ENCODE measurements at regions not wholly inside any gene's neighbourhood (a gene's known extent, or its start where the extent isn't known, plus 50 kb on each side); places are given as distances from the start of the nearest gene placed in this dataset.

GRCh38 chr5:104757915-104758314, 1195.3 kb upstream of the NUDT12 start:
- no peak overlapping the region for H2BK120ac ChIP-seq (ENCODE audit: low read depth, low read length)
- H4K20me1 ChIP-seq (ENCODE audit: insufficient read depth, low read length) = no peaks in the 10 kb centered on the region
- no peaks in the 10 kb centered on the region for H3K27me3 ChIP-seq (ENCODE audit: control insufficient read depth, insufficient read depth, low read length)
- no peak overlapping the region for H2BK5ac ChIP-seq (ENCODE audit: low read depth, low read length, poor library complexity, severe bottlenecking)
- H3K23ac ChIP-seq (ENCODE audit: low read depth, low read length) = no peak overlapping the region
- H4K8ac ChIP-seq (ENCODE audit: low read depth in 2 of 2, low read length in 2 of 2) = no peak overlapping the region
- no peaks in the 10 kb centered on the region for H3K4me1 ChIP-seq (ENCODE audit: control insufficient read depth, insufficient read depth, low read length)
- dilution Hi-C loops (cut with HindIII; ENCODE audit: low sequenced_read_pairs, unreplicated experiment) (no loop called here), in situ Hi-C loops (cut with MboI; ENCODE audit: low sequenced_read_pairs) (no loop called here), intact Hi-C loops (cut with micrococcal nuclease) (no loop called here)
- ATAC-seq (ENCODE audit: low read depth) (no peak), DNase-seq (no peak)
- POLR2A ChIA-PET (ENCODE audit: unreplicated experiment) = no interaction called here
- H3K18ac ChIP-seq (ENCODE audit: low read depth, low read length) = no peak overlapping the region
- H3K9ac ChIP-seq (ENCODE audit: low read depth, low read length) = no peak overlapping the region
- no peaks in the 10 kb centered on the region for H3K9me3 ChIP-seq (ENCODE audit: control insufficient read depth, insufficient read depth, low read length)
- H3K79me1 ChIP-seq (ENCODE audit: low read depth in 1 of 2, low read length in 2 of 2) = no peaks in the 10 kb centered on the region
- TF ChIP-seq CEBPB (IDR thresholded peaks at IDR 0.05; ENCODE audit: low read depth, low read length) (no peak), SMC3 (IDR thresholded peaks at IDR 0.05; ENCODE audit: low read depth, low read length) (no peak), MAFK (IDR thresholded peaks at IDR 0.05; ENCODE audit: low read depth, low read length) (no peak), MAZ (IDR thresholded peaks at IDR 0.05; ENCODE audit: borderline replicate concordance, low read depth, low read length) (no peak), BHLHE40 (IDR thresholded peaks at IDR 0.05; ENCODE audit: low read depth, low read length) (no peak), RFX5 (IDR thresholded peaks at IDR 0.05; ENCODE audit: low read depth, low read length) (no peak)
- TF ChIP-seq, protein P1, sequence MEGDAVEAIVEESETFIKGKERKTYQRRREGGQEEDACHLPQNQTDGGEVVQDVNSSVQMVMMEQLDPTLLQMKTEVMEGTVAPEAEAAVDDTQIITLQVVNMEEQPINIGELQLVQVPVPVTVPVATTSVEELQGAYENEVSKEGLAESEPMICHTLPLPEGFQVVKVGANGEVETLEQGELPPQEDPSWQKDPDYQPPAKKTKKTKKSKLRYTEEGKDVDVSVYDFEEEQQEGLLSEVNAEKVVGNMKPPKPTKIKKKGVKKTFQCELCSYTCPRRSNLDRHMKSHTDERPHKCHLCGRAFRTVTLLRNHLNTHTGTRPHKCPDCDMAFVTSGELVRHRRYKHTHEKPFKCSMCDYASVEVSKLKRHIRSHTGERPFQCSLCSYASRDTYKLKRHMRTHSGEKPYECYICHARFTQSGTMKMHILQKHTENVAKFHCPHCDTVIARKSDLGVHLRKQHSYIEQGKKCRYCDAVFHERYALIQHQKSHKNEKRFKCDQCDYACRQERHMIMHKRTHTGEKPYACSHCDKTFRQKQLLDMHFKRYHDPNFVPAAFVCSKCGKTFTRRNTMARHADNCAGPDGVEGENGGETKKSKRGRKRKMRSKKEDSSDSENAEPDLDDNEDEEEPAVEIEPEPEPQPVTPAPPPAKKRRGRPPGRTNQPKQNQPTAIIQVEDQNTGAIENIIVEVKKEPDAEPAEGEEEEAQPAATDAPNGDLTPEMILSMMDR (conservative IDR thresholded peaks at IDR 0.05; ENCODE audit: low read depth, low read length) = no peak
- TF ChIP-seq, protein P2, sequence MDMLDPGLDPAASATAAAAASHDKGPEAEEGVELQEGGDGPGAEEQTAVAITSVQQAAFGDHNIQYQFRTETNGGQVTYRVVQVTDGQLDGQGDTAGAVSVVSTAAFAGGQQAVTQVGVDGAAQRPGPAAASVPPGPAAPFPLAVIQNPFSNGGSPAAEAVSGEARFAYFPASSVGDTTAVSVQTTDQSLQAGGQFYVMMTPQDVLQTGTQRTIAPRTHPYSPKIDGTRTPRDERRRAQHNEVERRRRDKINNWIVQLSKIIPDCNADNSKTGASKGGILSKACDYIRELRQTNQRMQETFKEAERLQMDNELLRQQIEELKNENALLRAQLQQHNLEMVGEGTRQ (IDR thresholded peaks at IDR 0.05; ENCODE audit: low read depth, low read length) = no peak
- H3K14ac ChIP-seq (replicated peaks; ENCODE audit: low read depth, low read length) = no peak overlapping the region
- H2AK5ac ChIP-seq (ENCODE audit: low read depth, low read length) = no peak overlapping the region
- no peak overlapping the region for H3K4me2 ChIP-seq (ENCODE audit: low read depth, low read length)
- H4K91ac ChIP-seq (ENCODE audit: insufficient read depth, low read depth, low read length) = no peak overlapping the region
- no peak overlapping the region for H3K4ac ChIP-seq (ENCODE audit: low read depth, low read length)
- H3K56ac ChIP-seq (ENCODE audit: extremely low read depth, insufficient read depth, low read length) = no peak overlapping the region
- no peak overlapping the region for H2AK9ac ChIP-seq (replicated peaks; ENCODE audit: low read depth, low read length, poor library complexity)
- no peaks in the 10 kb centered on the region for H3K36me3 ChIP-seq (ENCODE audit: control insufficient read depth, insufficient read depth, low read length)
- no CpG with 5 or more reads among the region's 1 CpG for WGBS, 2 experiments (ENCODE audit: extremely low coverage in 2 of 2, insufficient read length in 1 of 2)
- no TSS peak for BruUV-seq (replicated peaks)
- no peaks in the 10 kb centered on the region for H3K9me1 ChIP-seq (ENCODE audit: insufficient read depth, low read length)
- no peak overlapping the region for H2AFZ ChIP-seq (replicated peaks; ENCODE audit: low read length, poor library complexity)
- H3K4me3 ChIP-seq (ENCODE audit: insufficient read depth, low read depth, low read length) = no peak overlapping the region
- no peak overlapping the region for H2BK15ac ChIP-seq (ENCODE audit: low read depth, low read length)
- H3K27ac ChIP-seq (ENCODE audit: insufficient read depth, low read length) = no peak overlapping the region
- no peak overlapping the region for H2BK20ac ChIP-seq (ENCODE audit: low read depth, low read length)
- H4K5ac ChIP-seq (ENCODE audit: low read depth, low read length) = no peak overlapping the region
- CTCF ChIA-PET = no interaction called here

All from IMR-90 (cell line).